ENCODE measurements at regions not wholly inside any gene's neighbourhood (a gene's known extent, or its start where the extent isn't known, plus 50 kb on each side); places are given as distances from the start of the nearest gene placed in this dataset.
"Not testable (repeated sequence)": the region's sequence is repeated elsewhere in the genome, so short reads cannot be mapped to it uniquely, and the experiment has no call there.

DNA sequence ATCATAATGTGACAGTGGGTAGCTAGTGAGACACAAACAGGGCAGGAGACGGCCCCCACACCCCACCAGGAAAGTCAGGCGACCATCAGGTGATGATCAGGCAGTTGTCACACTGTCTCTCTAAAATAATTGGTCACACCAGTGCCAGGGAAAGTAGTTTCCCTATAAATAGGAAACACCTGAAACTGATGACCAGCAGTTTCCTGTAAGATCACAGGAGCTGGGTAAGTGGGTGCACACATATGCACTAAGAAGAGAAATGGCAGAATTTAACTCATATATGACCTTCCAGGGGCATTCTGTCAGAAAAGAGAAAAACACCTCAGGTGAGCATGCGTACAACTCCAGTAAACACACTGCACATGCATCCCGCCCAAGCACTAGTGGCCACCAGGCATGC is 620.5 kb upstream of the GHITM start:
- no peak for DNase-seq (ENCODE audit: low read depth)

DNA sequence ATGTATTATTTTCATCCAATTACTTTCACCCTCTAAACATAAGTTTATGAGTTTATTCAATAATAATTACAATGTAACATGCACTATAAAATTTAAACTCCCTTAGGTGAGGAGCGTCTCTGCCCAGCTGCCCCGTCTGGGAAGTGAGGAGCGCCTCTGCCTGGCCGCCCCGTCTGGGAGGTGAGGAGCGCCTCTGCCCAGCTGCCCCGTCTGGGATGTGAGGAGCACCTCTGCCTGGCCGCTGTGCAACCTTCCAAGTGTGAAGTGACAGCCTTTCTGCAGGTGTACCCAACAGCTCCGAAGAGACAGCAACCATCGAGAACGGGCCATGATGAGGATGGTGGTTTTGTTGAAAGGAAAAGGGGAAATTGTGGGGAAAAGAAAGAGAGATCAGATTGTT is 618.9 kb upstream of the GHITM start:
- not testable (repeated sequence) for DNase-seq (ENCODE audit: low read depth)

DNA sequence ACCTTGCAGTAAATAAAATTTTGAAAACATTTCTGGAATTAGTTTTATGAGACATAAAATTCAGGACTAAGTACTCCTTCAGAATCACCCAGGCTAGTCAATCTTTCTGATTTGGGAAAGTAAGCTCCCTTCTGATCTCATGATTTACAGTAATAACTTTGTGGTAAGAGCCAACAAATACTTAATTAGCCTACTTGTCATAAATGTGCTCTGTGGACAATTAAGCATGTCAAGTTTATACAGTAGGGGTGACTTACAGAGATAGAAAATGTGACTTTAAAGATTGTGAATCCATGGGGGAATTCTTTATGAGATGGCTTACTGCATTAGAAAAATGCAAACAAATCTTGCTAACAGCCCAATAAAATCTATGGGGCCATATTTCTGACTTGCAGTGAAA is 616.9 kb upstream of the GHITM start:
- DNase-seq (ENCODE audit: low read depth), result no peak

DNA sequence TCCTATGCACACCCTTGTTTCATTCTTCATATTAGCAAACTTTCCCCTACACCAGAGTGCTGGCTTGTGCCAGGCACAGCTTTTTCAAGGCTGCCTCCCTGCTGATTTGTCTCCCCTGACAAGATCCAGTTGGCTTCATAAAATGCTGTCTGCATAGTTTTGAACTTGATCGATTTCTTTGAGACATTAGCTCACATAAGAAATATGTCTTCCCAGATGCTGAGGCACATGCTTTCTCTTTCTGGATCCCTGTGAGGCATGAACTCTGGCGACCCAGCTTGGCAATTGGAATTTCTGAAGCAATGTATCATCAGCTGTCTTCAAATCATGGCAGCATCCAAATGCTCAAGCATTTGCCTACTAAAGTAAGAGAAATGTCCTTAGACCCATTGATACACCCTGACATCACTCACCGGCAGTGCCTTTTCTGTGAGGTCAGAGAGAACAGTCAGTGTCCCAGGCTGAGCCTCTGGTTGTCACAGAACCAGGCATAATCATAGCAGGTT is 616.4 kb upstream of the GHITM start:
- no peak for DNase-seq (ENCODE audit: low read depth)

DNA sequence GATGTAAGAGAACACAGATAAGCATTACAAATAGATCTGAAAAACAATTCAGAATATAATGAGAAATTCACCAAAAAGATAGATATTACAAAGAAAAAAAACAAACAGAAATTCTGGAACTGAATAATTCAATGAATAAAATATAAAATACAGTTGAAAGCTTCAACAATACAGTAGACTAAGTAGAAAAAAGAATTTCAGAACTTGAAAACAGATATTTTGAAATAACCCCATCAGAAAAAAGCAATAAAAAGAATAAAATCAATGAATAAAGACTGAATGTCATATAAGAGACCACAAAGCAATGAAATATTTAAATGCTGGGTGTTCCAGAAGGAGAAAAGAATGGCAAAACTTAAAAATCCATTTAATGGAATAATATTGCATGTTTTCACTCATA is 611.4 kb upstream of the GHITM start:
- no peak for DNase-seq (ENCODE audit: low read depth)

DNA sequence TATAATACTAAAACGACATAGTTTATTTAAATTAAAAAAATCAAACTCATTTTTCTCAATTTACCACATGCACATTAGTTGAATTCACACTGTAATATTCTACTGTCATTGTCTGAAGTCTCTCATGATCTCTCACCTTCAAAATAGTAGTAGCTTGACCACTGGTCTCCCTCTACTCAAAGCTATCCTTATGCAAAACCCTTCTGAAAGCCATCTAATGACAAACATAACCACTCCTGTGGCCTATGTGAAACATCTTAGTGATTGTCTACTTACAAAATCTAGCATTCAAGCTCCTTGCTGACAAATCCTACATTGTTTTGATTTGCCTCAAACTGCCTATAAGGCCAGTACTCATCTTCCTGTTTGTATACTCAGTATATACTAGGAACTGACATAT is 606.0 kb upstream of the GHITM start:
- DNase-seq (ENCODE audit: low read depth), result no peak

DNA sequence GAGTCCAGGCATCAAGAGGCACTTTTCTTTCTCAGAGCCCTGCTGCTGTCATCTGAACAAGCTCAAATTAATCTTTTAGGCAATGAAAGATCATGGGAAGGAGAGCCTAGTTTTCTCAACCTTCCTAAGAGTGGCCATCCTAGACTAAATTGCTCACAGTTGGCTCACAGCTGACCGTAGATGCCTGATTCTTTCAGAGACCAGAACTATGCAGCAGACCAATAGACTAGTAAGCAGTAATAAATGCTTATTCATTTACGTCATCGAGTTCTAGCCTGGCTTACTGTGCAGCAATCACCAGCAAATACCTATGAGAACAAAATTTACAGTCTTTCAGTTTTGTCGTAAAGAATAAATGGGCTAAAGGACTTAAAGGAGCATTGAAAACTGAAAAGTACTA is 602.9 kb upstream of the GHITM start:
- no peak for DNase-seq (ENCODE audit: low read depth)

DNA sequence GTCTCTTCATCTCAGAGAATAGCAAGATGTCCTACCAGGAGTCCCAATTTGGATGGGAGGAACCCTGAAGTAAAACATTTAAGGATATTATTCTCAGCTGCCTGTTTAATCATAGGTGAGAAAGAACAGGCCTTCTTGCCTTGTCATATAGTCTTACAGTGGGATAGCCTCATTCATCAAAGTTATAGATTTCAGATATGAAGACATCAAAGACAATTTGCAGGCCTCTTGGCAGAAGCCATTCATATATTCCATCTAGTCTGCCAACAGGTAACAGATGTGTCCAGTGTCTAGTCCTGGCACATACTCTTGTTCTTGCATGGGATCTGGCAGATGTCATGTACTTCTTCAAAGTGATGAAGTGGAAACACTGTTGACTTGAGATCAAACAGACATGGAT is 601.3 kb upstream of the GHITM start:
- no peak for DNase-seq (ENCODE audit: low read depth)

DNA sequence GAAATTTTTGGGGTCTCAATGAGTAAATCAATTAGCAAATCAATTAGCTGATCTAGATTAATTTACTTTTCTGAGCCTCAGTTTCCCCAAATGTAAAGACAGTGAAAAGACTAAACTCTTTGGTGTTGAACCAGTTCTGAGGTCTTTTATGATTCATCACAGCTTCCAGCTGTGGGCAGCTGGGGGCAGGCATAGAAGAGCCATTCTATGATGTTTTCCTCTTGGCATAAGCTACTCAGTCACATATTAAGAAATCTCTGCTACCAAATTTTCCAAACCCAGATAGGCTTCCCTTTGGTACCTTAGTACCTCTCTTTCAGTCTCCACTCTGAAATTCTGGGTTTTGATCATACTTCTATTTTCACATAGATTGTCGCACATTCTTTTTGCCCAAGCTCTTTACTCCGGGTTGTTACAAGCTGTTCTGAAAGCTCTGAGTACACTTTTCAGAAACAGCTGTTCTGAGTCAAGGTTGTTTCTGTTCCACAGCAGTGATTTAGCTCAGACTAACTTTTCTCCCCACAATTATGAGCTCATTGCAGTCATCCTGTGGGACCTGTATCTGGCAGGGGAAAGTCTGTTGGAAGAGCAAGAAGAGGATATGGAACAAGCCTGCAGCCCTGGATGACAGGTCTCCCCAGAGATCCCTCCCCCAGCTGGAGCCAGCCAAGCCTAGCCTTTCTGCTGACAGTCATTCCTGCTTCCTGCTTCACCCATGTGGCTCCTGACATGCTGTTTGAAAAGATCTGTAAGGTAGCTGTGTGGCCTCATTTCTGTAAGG is 599.6 kb upstream of the GHITM start:
- no peak for DNase-seq (ENCODE audit: low read depth)

DNA sequence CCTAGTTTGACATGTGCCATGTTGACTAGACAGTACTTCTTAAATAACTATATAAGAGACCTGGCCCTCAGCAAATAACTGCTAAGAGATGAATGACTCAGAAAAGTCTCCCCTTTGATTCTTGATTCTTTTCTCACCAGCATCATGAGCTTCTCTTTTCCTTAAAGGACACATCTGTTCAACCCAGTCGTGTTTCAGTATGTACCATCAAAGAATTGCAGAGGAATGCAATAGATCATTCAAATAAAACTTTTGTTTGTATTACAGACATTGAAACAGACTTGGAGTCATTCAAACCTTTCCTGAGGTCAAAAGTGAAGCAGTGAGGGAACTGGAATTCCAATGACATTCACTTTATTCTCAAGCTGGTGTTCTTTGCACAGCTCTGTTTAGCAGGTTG is 598.3 kb upstream of the GHITM start:
- no peak for DNase-seq (ENCODE audit: low read depth)

DNA sequence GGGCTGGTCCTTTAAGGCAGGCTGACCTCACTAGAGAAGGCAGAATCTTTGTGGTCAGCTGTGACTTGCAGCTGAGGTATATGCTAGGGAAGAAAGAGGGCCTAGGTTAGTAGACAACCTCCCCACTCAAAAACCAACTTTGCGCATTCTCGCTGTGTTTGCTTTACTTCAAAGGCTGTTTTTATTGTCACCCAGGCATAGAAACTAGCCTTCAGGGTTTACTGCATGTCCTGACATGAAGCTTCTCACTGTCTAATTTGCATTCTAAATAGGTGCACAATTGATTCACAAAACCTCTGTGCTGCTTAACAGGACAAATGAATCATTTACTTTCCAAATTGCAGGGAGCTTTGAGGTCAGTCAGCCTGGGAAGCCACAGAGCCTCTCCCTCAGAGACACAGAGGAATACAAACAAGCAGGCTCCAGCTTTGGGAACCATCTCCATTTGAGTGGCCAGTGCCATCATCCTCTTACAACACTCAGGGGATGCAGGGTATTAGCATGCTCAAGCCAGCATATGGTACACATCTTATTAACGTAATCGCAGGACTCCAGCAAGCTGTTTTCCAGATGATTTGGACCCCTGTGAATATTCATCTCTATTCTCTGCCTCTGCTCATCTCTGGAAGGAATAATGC is 596.4 kb upstream of the GHITM start:
- DNase-seq (ENCODE audit: low read depth), result no peak

DNA sequence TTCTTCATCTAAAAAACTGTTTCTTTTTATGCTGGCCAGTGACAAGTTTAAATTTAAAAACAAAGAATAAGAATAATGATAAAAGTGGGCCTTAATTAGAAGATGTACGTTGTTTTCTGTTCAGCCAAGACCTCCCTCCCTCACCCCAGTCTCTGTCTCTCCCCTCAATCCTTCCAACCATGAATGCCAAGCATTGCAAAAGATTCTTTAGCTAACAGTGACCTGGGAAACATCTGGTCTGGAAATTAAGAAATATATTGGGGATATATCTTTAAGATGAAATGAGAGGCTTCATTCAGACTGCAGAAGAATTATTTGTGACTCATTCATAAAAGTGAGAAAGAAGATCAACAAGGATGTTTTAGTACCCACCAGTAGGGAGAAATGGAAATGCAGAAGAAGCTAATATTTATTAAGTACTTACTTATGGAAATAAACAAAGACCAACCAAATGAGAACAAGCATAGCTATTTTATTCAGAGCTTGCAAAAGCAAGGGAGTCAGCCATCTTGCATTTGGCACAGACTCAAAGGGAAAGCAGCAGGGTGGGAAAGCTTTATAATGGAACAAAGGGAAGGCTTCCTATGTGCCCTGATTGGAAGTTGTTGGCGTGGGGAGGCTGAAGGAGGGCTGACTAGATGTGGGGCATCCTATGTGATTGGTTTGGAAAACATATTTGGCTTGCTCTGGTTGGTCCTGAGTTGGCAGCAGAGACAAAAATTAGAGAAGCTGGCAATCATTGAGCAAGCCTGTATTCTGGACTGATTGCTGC is 595.4 kb upstream of the GHITM start:
- DNase-seq (ENCODE audit: low read depth), result no peak

DNA sequence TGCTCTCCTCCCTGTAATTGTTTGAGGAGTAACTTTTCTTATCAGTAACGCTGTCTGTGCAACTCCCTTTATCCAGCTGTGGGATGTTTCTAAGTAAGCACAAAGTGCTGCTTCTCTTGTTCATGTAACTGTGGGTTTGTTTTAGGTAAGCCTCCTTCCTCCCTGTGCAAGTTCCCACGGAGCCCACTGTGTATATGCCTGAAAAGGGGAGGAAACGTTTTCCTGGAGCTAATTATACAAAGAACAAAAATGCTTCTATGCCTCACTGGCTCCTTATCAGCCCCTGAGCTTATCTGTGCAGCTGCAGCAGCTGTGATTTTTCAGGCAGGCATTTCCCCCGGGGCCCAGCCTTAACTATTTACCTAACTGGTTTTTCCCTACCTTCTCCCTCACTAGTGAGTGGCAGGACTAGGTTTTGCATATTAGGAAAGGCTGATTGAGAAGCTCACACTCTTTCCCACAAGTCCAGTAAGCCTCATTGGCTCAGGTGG is 593.4 kb upstream of the GHITM start:
- no peak for DNase-seq (ENCODE audit: low read depth)

DNA sequence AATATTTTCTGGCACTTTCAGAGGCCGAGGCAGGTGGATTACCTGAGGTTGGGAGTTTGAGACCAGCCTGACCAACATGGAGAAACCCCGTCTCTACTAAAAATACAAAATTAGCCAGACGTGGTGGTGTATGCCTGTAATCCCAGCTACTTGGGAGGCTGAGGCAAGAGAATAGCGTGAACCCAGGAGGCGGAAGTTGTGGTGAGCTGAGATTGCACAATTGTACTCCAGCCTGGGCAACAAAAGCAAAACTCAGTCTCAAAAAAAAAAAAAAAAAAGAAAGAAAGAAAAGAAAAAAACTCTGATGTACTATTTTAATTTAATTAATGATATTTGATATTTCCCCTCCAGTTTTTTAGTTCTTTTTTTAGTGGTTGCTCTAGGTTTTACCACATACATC is 588.1 kb upstream of the GHITM start:
- DNase-seq (ENCODE audit: low read depth), result not testable (repeated sequence)

DNA sequence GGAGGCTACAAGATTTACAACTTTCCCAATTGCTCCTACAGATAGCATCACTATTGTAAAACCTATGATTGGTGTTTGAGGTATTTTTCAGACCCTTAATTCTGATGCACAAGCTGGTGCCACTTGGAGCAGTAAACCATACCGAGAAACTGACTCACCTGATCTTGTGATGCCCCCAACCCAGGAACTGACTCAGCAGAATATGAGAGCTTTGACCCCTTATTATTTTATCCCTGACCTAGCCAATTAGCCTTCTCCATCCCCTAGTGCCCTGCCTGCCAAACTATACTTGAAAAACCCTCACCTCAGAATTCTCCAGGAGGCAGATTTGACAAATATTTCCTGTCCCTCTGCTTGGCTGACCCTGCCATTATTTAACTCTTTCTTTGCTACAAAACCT is 585.9 kb upstream of the GHITM start:
- no peak for DNase-seq (ENCODE audit: low read depth)

DNA sequence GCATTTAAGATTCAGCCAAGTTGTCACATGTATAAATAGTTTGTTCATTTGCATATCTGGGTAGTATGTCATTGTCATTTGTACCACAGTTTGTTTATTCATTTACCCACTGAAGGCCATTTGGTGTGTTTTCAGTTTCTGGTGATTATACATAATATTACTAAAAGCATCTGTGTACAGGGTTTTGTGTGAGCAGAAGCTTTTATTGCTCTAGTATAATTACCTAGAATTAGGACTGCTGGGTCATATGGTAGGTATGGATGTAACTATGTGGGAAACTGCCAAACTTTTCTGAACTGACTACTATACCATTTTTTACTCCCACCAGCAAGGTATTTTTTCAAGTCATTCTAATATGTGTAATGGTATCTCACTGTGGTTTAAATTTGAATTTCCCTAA is 584.0 kb upstream of the GHITM start:
- no peak for DNase-seq (ENCODE audit: low read depth)

DNA sequence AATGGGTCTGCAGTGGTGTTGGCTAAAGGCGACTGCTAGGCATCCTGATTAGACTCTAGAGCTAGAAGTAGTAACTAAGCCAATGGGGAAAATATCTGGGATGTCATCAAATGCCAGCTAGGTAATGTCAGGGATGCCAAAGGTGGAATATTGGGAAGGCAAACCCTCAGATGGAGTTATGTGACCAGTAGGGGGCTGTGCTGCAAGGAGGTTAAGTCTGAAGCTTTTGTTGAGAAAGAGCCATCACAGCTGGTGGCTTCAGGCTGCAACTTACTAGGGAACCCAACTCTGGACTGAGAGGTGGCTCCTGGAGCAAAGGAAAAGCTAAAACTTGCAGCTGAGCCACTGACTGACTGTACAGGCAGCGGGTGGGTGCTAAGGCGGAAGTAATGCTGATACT is 576.9 kb upstream of the GHITM start:
- no peak for DNase-seq (ENCODE audit: low read depth)

DNA sequence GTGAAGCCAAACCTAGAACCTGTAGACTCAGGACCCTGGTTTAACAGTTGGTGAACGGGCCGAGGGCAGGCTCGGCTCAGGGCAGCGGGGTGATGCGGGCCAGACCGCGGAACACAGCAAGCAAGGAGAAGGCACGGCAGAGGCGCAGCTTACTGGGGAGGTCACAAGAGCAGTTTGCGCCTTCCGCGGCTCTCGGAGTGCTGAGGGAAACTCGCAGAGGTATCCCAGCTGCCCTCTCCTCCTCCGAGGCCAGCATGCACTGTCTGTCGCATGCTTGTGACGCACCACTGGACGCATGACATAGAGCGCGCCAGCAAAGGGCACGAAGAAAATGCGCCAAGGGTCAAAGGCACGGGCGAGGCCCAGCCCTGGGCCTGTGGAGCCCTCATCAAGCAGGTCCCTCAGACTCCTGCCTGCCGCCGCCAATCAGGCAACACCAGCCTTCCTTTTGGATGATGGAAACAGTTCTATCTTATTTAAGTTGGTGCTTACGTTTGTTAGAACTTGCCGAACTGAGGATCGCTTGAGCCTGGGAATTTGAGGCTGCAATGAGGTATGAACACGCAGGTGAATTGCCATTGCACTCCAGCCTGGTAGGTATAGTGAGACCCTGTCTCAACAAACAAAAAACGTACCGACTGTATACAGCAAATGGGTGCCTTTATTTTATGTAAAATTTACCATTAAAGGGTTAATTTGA is 574.3 kb upstream of the GHITM start:
- no peak for DNase-seq (ENCODE audit: low read depth)

DNA sequence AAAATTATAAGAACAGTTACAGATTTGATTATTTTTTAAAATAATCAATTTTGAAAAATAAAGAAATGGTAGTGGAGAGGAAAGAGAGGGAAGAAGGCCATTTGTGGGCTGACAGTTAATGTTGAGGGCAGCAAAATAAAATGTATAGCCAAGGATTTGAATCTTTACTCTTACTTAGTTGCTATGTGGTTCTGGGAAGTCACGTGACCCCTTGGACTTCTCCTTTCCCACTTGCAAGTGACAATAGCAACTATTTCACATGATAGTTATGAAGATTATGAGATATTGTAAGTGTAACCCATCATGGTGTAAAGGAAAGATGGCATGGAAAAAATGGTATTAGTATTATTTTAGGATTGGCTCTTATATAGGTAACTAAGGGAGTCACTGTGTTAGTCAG is 567.3 kb upstream of the GHITM start:
- DNase-seq (ENCODE audit: low read depth), result no peak

DNA sequence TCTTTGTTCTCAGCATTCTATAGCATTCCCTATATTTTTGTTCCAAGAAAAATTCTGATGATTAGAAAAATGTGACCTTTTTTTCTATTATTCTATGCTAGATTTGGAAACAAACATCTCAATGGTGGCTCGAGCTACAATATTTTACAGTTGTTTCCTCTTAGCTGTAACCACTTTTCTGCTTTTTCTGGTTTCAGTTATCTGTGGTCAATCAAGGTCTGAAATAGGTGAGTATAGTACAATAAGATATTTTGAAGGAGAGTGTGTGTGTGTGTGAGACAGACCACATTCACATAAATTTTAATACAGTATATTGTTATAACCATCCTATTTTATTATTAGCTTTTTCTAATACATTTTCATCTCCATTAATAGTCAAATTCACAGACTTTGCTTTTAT is 564.5 kb upstream of the GHITM start:
- no peak for DNase-seq (ENCODE audit: low read depth)

DNA sequence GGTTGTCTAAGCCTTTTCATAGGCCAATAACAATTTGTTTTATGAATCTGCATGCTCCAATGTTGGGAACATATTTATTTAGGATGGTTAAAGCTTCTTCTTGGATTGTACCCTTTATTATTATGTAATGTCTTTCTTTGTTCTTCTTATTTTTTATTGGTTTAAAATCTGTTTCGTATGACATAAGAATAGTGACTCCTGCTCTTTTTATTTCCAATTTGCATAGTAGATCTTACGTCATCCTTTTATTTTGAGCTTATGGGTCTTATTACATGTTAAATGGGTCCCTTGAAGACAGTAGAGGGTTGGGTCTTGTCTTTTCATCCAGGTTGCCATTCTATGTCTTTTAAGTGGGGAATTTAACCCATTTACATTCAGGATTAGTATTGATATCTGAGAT is 561.9 kb upstream of the GHITM start:
- DNase-seq (ENCODE audit: low read depth), result no peak

DNA sequence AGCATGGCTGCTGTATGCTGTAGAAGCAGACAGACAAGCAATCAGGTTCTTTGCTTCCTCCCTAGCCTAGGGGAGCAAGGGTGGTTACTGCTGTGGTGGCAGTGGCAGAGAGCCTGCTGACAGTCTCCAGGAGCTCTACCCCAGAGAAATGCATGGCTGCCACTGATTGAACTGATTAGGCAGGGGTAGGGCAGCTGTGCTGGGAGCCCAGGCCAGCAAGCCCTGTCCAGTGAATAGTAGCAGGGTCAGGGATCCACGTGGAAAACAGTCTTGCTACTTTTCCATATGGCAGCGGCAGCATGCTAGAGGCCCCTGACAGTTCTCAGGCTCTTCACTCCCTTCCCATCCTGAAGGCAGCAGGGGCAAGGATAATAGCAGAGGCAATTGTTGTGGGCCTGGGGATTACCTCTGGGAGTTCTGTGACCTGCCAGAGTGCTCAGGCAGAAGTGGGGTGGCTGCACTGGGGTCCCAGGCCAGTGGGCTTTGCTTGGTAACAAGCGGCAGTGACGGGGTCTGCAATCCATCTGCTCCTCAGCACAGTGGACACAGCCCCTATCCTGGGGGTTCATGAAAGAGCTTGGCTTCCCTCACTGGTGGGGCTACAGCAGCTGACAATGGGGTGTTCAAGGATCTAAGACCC is 558.8 kb upstream of the GHITM start:
- DNase-seq (ENCODE audit: low read depth), result no peak

All from stimulated activated CD8-positive, alpha-beta memory T cell treated with anti-CD3 and anti-CD28 coated beads, Interleukin-4, amount 100 ng/mL, for 24 hours (primary cell).